Small intestine (tissue), 7 donors: ENCODE measurements at regions not wholly inside any gene's neighbourhood (a gene's known extent, or its start where the extent isn't known, plus 50 kb on each side); places are given as distances from the start of the nearest gene placed in this dataset.
"Not testable (repeated sequence)": the region's sequence is repeated elsewhere in the genome, so short reads cannot be mapped to it uniquely, and the experiment has no call there.

Experiments used
- DNase-seq, 2 donors: peaks; one replicate each; pipeline versions ENCODE4 v3.0.0 to v3.0.0-alpha.2; 2013
- FAIRE-seq: peaks from 2 replicates; lab custom pipeline; 2012; peaks lifted over from hg19 to GRCh38; lab: Jason Lieb, UNC
- H3K27ac ChIP-seq, 3 donors: one replicate each; pipeline ENCODE4 v1.5.1; 2013; ENCODE audit warnings: low read length in 2 of 3, mild to moderate bottlenecking in 2 of 3, control low read depth in 1 of 3, inconsistent platforms in 1 of 3, low read depth in 1 of 3, moderate library complexity in 1 of 3
- H3K27me3 ChIP-seq, 3 donors: one replicate each; pipeline ENCODE4 v1.6.1; 2013; ENCODE audit warnings: low read length in 3 of 3, inconsistent platforms in 1 of 3; ENCODE audit not compliant: control insufficient read depth in 3 of 3, insufficient read depth in 3 of 3
- H3K36me3 ChIP-seq, 3 donors: one replicate each; pipeline ENCODE4 v1.6.1; 2013; ENCODE audit warnings: low read length in 3 of 3, inconsistent platforms in 1 of 3, low read depth in 1 of 3, mild to moderate bottlenecking in 1 of 3, moderate library complexity in 1 of 3; ENCODE audit not compliant: control insufficient read depth in 3 of 3, insufficient read depth in 2 of 3
- H3K4me1 ChIP-seq, 3 donors: one replicate each; pipeline ENCODE4 v1.6.1; 2013; ENCODE audit warnings: low read length in 2 of 3, inconsistent platforms in 1 of 3, low read depth in 1 of 3, mild to moderate bottlenecking in 1 of 3, moderate library complexity in 1 of 3; ENCODE audit not compliant: control insufficient read depth in 3 of 3, insufficient read depth in 2 of 3
- H3K4me3 ChIP-seq, 3 donors: one replicate each; pipeline ENCODE4 v1.5.1; 2013; ENCODE audit warnings: low read length in 3 of 3, control low read depth in 1 of 3, inconsistent platforms in 1 of 3, low read depth in 1 of 3, mild to moderate bottlenecking in 1 of 3, moderate library complexity in 1 of 3
- H3K9me3 ChIP-seq, 2 donors: one replicate each; pipeline ENCODE4 v1.6.1; 2013; ENCODE audit warnings: low read depth in 1 of 2, low read length in 1 of 2; ENCODE audit not compliant: control insufficient read depth in 2 of 2, insufficient read depth in 1 of 2
- WGBS, 3 donors: extraction: QIAGEN DNeasy Blood & Tissue Kit; methylation state at CpG; one replicate each; pipeline ENCODE4 v1.1.7; 2013; 5-methylcytosine and 5-hydroxymethylcytosine counted together
- donor health status: healthy with polysubstance abuse.
- donor health status: control.
- donor health status: control.
- donor health status: Bipolar disorder and iron deficiency.
- donor health status: healthy.

DNA sequence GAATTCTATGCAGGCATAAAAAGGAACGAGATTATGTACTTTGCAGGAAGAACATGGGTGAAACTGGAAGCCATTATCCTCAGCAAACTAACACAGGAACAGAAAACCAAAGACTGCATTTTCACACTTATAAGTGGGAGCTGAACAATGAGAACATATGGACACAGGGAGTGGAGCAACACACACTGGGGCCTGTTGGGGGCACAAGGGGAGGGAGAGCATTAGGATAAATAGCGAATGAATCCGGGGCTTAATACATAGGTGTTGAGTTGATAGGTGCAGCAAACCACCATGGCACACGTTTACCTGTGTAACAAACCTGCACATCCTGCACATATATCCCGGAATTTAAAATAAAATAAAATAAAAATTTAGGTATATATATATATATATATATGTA is 80.2 kb upstream of the ZFP42 start:
- 74 to 83% (median 81%) methylated on average over 5 of the region's 5 CpGs for WGBS, 3 donors
- not testable (repeated sequence) for DNase-seq, FAIRE-seq, H3K27me3 ChIP-seq, H3K9me3 ChIP-seq, H3K27ac ChIP-seq, H3K4me1 ChIP-seq, H3K4me3 ChIP-seq, H3K36me3 ChIP-seq

DNA sequence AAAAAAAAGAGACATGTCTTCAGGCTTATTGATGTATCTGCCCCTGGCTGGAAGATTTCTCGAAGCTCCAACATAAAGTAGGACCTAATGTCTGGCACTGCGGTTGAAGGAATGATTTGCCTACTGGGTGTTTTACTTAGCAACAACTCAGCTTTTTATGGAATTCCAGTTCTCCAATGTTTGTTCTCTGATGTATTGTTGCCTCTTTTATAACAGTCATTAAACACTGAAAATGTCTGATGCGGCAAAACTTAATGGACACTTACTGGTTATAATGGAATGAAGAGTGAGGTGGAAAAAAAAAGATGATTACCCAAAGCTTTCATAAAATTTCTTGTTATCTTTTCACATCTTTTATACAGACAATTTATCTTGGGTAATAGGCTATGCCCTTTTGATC is 75.6 kb upstream of the ZFP42 start:
- H3K9me3 ChIP-seq = no peaks in the 10 kb centered on the region
- H3K4me3 ChIP-seq = no peak overlapping the region
- FAIRE-seq (no peak), DNase-seq (no peak)
- no peaks in the 10 kb centered on the region for H3K36me3 ChIP-seq
- no peak overlapping the region for H3K27ac ChIP-seq
- 91 to 92% (median 92%) methylated on average over 3 of the region's 3 CpGs for WGBS, 3 donors
- no peaks in the 10 kb centered on the region for H3K27me3 ChIP-seq
- H3K4me1 ChIP-seq = no peaks in the 10 kb centered on the region

DNA sequence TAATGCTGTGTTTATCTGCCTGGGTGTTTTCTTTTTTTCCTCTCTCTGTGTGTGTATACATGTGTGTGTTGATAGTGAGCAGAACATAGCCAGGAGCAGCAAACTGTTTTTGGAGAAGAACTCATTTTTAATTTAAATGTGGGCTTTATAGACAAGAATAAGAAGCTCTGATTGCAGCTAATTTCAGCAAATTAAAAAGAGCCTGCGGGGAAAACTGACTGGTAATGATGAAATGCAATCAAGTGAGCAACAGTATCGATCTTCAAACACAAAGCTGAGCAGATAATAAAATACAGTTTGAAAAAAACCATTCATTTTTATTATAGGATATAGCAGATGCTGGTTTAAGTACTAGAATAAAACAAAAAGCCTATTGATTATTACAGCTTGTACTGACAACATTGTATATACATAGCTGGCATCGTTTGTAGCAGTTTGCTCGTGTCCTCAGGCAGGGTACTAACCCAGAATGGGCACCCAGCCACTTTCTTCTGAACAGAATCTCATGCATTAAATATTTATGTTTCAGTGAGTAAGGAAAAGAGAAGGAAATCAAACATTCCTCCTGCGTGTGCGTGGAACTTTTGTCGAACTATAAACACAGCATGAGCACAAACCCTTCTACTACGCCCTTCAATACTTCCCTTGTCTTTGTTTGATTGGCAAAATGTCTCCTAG is 73.5 kb upstream of the ZFP42 start:
- H3K4me1 ChIP-seq = no peaks in the 10 kb centered on the region
- no peak for FAIRE-seq
- no peaks in the 10 kb centered on the region for H3K36me3 ChIP-seq
- no peaks in the 10 kb centered on the region for H3K9me3 ChIP-seq
- no peak overlapping the region for H3K4me3 ChIP-seq
- no peak overlapping the region for H3K27ac ChIP-seq
- H3K27me3 ChIP-seq = no peaks in the 10 kb centered on the region
- WGBS, 3 donors = 58 to 66% (median 59%) methylated on average over 8 of the region's 8 CpGs
- DNase-seq = no peak

DNA sequence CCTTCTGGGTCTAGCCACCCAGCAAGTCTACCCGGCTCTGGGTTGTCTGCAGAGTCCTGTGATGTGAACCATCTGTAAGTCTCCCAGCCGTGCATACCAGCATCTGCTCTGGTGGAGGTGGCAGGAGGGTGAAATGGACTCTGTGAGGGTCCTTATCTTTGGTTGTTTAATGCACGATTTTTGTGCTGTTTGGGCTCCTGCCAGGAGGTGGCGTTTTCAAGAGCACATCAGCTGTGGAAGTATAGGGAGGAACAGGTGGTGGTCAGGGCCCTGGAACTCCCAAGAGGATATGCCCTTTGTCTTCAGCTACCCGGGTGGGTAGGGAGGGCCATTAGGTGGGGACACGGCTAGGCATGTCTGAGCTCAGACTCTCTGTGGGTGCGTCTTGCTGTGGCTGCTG is 66.5 kb upstream of the ZFP42 start:
- no peaks in the 10 kb centered on the region for H3K27me3 ChIP-seq
- H3K4me3 ChIP-seq = no peak overlapping the region
- no peak for DNase-seq
- WGBS, 3 donors = 74 to 80% (median 75%) methylated on average over 7 of the region's 7 CpGs
- no peaks in the 10 kb centered on the region for H3K36me3 ChIP-seq
- no peak for FAIRE-seq
- no peaks in the 10 kb centered on the region for H3K4me1 ChIP-seq
- H3K9me3 ChIP-seq = peaks cover 0 to 9% of the 10 kb centered on the region in 2 donors
- no peak overlapping the region for H3K27ac ChIP-seq

DNA sequence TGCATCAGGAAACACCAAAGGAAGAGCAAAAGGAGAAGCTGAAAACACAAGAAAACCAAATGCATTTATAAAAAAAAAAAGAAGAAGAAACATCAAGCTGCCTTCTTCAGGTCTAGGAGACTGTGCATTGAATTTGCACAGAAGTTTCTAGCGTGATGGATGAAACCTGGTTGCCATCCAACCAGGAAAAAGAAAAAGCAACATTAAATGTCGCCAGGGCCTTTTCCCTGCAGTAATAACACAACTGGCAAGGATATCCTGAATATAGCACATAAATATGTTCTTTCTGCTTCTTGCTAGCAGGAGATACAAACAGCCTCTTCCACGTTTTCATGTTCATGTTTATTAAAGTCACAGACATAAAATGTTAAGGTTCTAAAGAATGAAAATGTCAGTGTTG is 60.8 kb upstream of the ZFP42 start:
- FAIRE-seq (no peak), DNase-seq (no peak)
- WGBS, 3 donors = 50 to 65% (median 62%) methylated on average over 3 of the region's 3 CpGs
- no peaks in the 10 kb centered on the region for H3K4me1 ChIP-seq
- no peak overlapping the region for H3K27ac ChIP-seq
- H3K36me3 ChIP-seq = no peaks in the 10 kb centered on the region
- no peak overlapping the region for H3K4me3 ChIP-seq
- peaks cover 0 to 3% of the 10 kb centered on the region in 2 donors for H3K9me3 ChIP-seq
- no peaks in the 10 kb centered on the region for H3K27me3 ChIP-seq

DNA sequence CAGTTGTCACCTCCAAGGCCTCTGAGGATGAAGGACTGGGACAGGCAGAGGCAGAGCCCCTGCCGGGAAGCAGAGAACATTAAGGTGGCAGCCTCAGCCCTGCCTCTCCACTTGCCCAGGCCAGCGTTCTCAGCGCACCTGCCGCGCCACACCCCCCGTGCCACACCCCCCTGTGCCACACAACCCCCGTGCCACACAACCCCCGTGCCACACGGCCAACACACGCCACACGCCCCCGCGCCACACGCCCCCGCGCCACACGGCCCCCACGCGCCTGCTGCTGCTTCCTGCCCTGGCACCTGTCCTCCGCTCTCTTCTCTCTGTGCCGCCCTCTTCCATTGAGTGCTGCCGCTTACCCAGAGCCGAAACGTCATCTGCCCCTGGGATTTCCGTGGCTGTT is 58.0 kb upstream of the ZFP42 start:
- DNase-seq = no peak
- 95 to 98% (median 96%) methylated on average over 18 to 25 of the region's 25 CpGs for WGBS, 3 donors
- Histone ChIP-seq H3K9me3 (no peaks in the 10 kb centered on the region), H3K4me1 (no peaks in the 10 kb centered on the region), H3K4me3 (no peak overlapping the region), H3K27me3 (no peaks in the 10 kb centered on the region), H3K36me3 (no peaks in the 10 kb centered on the region), H3K27ac (no peak overlapping the region)
- no peak for FAIRE-seq

DNA sequence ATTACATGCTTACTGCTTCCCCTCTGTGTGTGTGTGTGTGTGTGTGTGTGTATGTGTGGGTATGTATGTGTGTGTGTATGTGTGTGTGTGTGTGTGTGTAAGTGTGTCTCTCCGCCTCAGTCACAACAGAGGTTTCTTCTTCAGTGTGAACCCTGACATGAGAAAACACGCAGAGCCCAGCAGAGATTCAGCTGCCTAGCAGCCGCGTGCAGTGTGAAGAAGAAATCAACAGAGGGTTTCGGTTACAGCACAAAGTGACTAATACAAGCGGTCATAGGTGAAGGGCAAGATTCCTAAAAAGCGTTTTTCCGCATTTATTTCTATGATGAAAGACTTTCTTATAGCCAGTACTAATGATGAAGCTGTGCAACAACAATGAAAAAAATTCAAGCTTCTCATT is 55.3 kb upstream of the ZFP42 start:
- H3K27me3 ChIP-seq = no peaks in the 10 kb centered on the region
- FAIRE-seq = no peak
- H3K36me3 ChIP-seq = no peaks in the 10 kb centered on the region
- DNase-seq = no peak
- H3K4me1 ChIP-seq = no peaks in the 10 kb centered on the region
- 79 to 89% (median 89%) methylated on average over 8 of the region's 8 CpGs for WGBS, 3 donors
- no peak overlapping the region for H3K27ac ChIP-seq
- no peaks in the 10 kb centered on the region for H3K9me3 ChIP-seq
- H3K4me3 ChIP-seq = no peak overlapping the region

DNA sequence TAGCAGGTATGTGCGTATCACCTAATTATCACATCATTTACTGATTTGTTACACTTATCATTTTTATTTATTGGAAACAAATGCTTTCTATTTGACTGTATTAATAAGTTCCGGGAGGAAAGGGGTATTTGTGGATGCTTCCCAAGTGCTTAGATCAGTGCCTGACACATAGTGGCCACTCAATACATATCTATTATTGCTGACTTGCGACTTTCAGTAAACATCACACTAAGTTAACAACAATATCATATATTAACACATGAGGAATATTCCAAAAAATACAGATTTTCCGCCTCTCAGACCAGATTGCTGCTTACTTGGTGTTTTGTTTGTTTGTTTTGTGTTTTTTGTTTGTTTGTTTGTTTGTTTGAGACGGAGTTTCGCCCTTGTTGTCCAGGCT is 52.6 kb upstream of the ZFP42 start:
- DNase-seq (no peak), FAIRE-seq (no peak)
- Histone ChIP-seq H3K4me3 (no peak overlapping the region), H3K27me3 (no peaks in the 10 kb centered on the region), H3K4me1 (no peaks in the 10 kb centered on the region), H3K36me3 (no peaks in the 10 kb centered on the region), H3K27ac (no peak overlapping the region), H3K9me3 (no peaks in the 10 kb centered on the region)
- 83 to 94% (median 88%) methylated on average over 6 of the region's 6 CpGs for WGBS, 3 donors

DNA sequence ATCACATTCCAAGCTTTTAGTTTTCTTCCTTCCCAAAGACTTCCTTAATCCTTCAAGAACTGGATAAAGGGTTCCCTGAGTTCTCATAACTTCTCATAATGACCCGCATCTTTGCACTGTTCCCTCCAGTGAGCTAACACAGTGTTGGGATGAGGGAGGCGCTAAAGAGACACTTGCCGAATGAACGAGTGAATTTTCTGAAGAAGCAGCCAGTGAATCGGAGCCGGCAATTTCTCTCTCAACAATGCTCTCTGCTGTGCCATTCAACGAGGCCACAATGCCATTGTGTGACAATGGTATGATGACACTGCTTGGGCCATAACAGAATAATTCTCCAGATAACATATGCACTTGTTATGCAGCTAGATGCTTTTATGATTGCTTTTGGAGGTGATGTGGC is 51.4 kb upstream of the ZFP42 start:
- H3K27me3 ChIP-seq = no peaks in the 10 kb centered on the region
- 75 to 86% (median 76%) methylated on average over 7 of the region's 7 CpGs for WGBS, 3 donors
- no peaks in the 10 kb centered on the region for H3K4me1 ChIP-seq
- H3K4me3 ChIP-seq = no peak overlapping the region
- no peaks in the 10 kb centered on the region for H3K9me3 ChIP-seq
- DNase-seq = no peak
- no peaks in the 10 kb centered on the region for H3K36me3 ChIP-seq
- H3K27ac ChIP-seq = no peak overlapping the region
- FAIRE-seq = no peak
